HepG2 (cell line): ENCODE measurements at regions not wholly inside any gene's neighbourhood (a gene's known extent, or its start where the extent isn't known, plus 50 kb on each side); places are given as distances from the start of the nearest gene placed in this dataset.

Experiments
- KLF9 ChIP-seq: IDR thresholded peaks from 2 replicates; pipeline ENCODE4 v1.6.1; 2016; ENCODE audit warnings: low read depth
- MAFK ChIP-seq, 2 experiments: IDR thresholded peaks in 1 of 2; conservative IDR thresholded peaks in 1 of 2; 2 replicates each; pipeline ENCODE4 v1.6.1; 2011; ENCODE audit warnings: improper control_type of control experiment in 2 of 2, low read length in 2 of 2
- MLXIP ChIP-seq: sonication (generic); formaldehyde crosslinking; IDR thresholded peaks from 2 replicates; pipeline ENCODE4 v1.9.0; 2021; ENCODE audit warnings: missing genetic modification reagents, borderline replicate concordance
- MXI1 ChIP-seq: IDR thresholded peaks from 3 replicates; pipeline ENCODE4 v1.6.1; 2012; ENCODE audit warnings: low read depth, low read length, inconsistent platforms, borderline replicate concordance
- POLR2A ChIP-seq, 2 experiments: IDR thresholded peaks; 2 replicates each; pipeline ENCODE4 v1.6.1; 2011; ENCODE audit warnings: low read depth in 2 of 2, low read length in 2 of 2, mild to moderate bottlenecking in 1 of 2, moderate library complexity in 1 of 2; ENCODE audit not compliant: insufficient read depth in 1 of 2
- SMAD3 ChIP-seq: sonication (generic); formaldehyde crosslinking; IDR thresholded peaks from 2 replicates; pipeline ENCODE4 v1.4.0; 2020; ENCODE audit warnings: missing genetic modification reagents
- ZFP41 ChIP-seq: sonication (generic); formaldehyde crosslinking; IDR thresholded peaks from 2 replicates; pipeline ENCODE4 v1.4.0; 2020; ENCODE audit warnings: mild to moderate bottlenecking, missing genetic modification reagents, borderline replicate concordance
- ZNF510 ChIP-seq: sonication (generic); formaldehyde crosslinking; IDR thresholded peaks from 2 replicates; pipeline ENCODE4 v1.4.0; 2020; ENCODE audit warnings: low read depth, mild to moderate bottlenecking, missing genetic modification reagents
- ZXDC ChIP-seq: sonication (generic); formaldehyde crosslinking; IDR thresholded peaks from 2 replicates; pipeline ENCODE4 v1.5.0; 2020; ENCODE audit warnings: mild to moderate bottlenecking, missing genetic modification reagents

GRCh38 chr10:133020193-133020817 is 67.4 kb upstream of the ADGRA1 start:
- TF ChIP-seq MLXIP (CRISPR knock-in tag) (no peak), SMAD3 (CRISPR knock-in tag) (no peak), POLR2A (IDR thresholded peaks at IDR 0.05; ENCODE audit: insufficient read depth in 1 of 2, low read depth in 2 of 2, low read length in 2 of 2) (no peak), MAFK (conservative IDR thresholded peaks at IDR 0.05 in 1 of 2, IDR thresholded peaks at IDR 0.05 in 1 of 2; ENCODE audit: low read length in 2 of 2) (no peak), MXI1 (no peak), ZXDC (CRISPR knock-in tag) (no peak), KLF9 (no peak), ZNF510 (CRISPR knock-in tag) (no peak), ZFP41 (CRISPR knock-in tag) (no peak)
